ENCODE measurements at regions not wholly inside any gene's neighbourhood (a gene's known extent, or its start where the extent isn't known, plus 50 kb on each side); places are given as distances from the start of the nearest gene placed in this dataset.

GRCh38 chr6:10250655-10251220 is 164.1 kb downstream of the TFAP2A start:
- no peak for TF ChIP-seq MAFK (IDR thresholded peaks at IDR 0.05; ENCODE audit: low read depth, low read length)
- CTCF ChIA-PET = interaction anchor here (0.5 kb wide), 1 partner anchor 113 kb away, joined by 3 read pairs; no protein-coding TSS in a partner anchor

More at GRCh38 chr6:10250655-10251220, 164.1 kb downstream of the TFAP2A start:
- H2AFZ ChIP-seq (replicated peaks; ENCODE audit: low read length, poor library complexity) = no peak overlapping the region
- no peak overlapping the region for H2AK5ac ChIP-seq (ENCODE audit: low read depth, low read length)
- H3K4ac ChIP-seq (ENCODE audit: low read depth, low read length) = no peak overlapping the region
- H3K9me3 ChIP-seq (ENCODE audit: control insufficient read depth, insufficient read depth, low read length) = peaks cover 13% of the 10 kb centered on the region
- H4K91ac ChIP-seq (ENCODE audit: insufficient read depth, low read depth, low read length) = no peak overlapping the region
- no peak overlapping the region for H3K56ac ChIP-seq (ENCODE audit: extremely low read depth, insufficient read depth, low read length)
- no peak overlapping the region for H2BK20ac ChIP-seq (ENCODE audit: low read depth, low read length)
- in situ Hi-C loops (cut with MboI; ENCODE audit: low sequenced_read_pairs) = no loop called here
- ATAC-seq (ENCODE audit: low read depth) = no peak
- H2BK120ac ChIP-seq (ENCODE audit: low read depth, low read length) = no peak overlapping the region
- H3K79me1 ChIP-seq (ENCODE audit: low read depth in 1 of 2, low read length in 2 of 2) = no peaks in the 10 kb centered on the region
- no peak overlapping the region for H3K4me3 ChIP-seq (ENCODE audit: insufficient read depth, low read depth, low read length)
- no peaks in the 10 kb centered on the region for H3K9me1 ChIP-seq (ENCODE audit: insufficient read depth, low read length)
- no peaks in the 10 kb centered on the region for H3K27me3 ChIP-seq (ENCODE audit: control insufficient read depth, insufficient read depth, low read length)
- H3K27ac ChIP-seq (ENCODE audit: insufficient read depth, low read length) = no peak overlapping the region
- intact Hi-C loops (cut with micrococcal nuclease) = loop anchor here (10.0 kb wide), 1 partner anchor 706 kb away; no protein-coding TSS in a partner anchor
- no peak overlapping the region for H4K5ac ChIP-seq (ENCODE audit: low read depth, low read length)
- no peak for DNase-seq
- no peaks in the 10 kb centered on the region for H3K4me1 ChIP-seq (ENCODE audit: control insufficient read depth, insufficient read depth, low read length)
- dilution Hi-C loops (cut with HindIII; ENCODE audit: low sequenced_read_pairs, unreplicated experiment) = no loop called here
- H3K14ac ChIP-seq (replicated peaks; ENCODE audit: low read depth, low read length) = no peak overlapping the region
- no peak overlapping the region for H3K23ac ChIP-seq (ENCODE audit: low read depth, low read length)
- no peak overlapping the region for H4K8ac ChIP-seq (ENCODE audit: low read depth in 2 of 2, low read length in 2 of 2)
- no peak overlapping the region for H2BK15ac ChIP-seq (ENCODE audit: low read depth, low read length)
- H2BK5ac ChIP-seq (ENCODE audit: low read depth, low read length, poor library complexity, severe bottlenecking) = no peak overlapping the region
- no peaks in the 10 kb centered on the region for H3K36me3 ChIP-seq (ENCODE audit: control insufficient read depth, insufficient read depth, low read length)
- no peak overlapping the region for H2AK9ac ChIP-seq (replicated peaks; ENCODE audit: low read depth, low read length, poor library complexity)
- no TSS peak for BruUV-seq (replicated peaks)
- no peaks in the 10 kb centered on the region for H4K20me1 ChIP-seq (ENCODE audit: insufficient read depth, low read length)
- no CpG with 5 or more reads among the region's 4 CpGs for WGBS, 2 experiments (ENCODE audit: extremely low coverage in 2 of 2, insufficient read length in 1 of 2)
- no peak overlapping the region for H3K18ac ChIP-seq (ENCODE audit: low read depth, low read length)
- no peak overlapping the region for H3K9ac ChIP-seq (ENCODE audit: low read depth, low read length)
- H3K4me2 ChIP-seq (ENCODE audit: low read depth, low read length) = no peak overlapping the region
- POLR2A ChIA-PET (ENCODE audit: unreplicated experiment) = no interaction called here
